GM19023 (cell line): ENCODE measurements at regions not wholly inside any gene's neighbourhood (a gene's known extent, or its start where the extent isn't known, plus 50 kb on each side); places are given as distances from the start of the nearest gene placed in this dataset.

Source experiments
- ATAC-seq: cut with Tn5 transposase; IDR thresholded peaks from one replicate; pipeline ENCODE4 v1.9.1; 2021; ENCODE audit warnings: mild to moderate bottlenecking, moderate library complexity; ENCODE audit not compliant: unreplicated experiment

GRCh38 chr6:11332463-11332862, 100.0 kb upstream of the NEDD9 start:
- no peak for ATAC-seq

- ATAC-seq = no peak
Observed at GRCh38 chr6:11331111-11331510, 98.6 kb upstream of the NEDD9 start.

GRCh38 chr6:11330413-11330760, 97.9 kb upstream of the NEDD9 start:
- ATAC-seq = no peak

- ATAC-seq = no peak
Observed at GRCh38 chr6:11329726-11330412, 97.4 kb upstream of the NEDD9 start.

- no peak for ATAC-seq
Observed at GRCh38 chr6:11328613-11329247, 96.3 kb upstream of the NEDD9 start.

- ATAC-seq = no peak
Observed at GRCh38 chr6:11327961-11328360, 95.5 kb upstream of the NEDD9 start.

- ATAC-seq = no peak
Observed at GRCh38 chr6:11326116-11326515, 93.6 kb upstream of the NEDD9 start.

GRCh38 chr6:11324453-11325015, 92.1 kb upstream of the NEDD9 start:
- ATAC-seq = peak; percentile 80

- ATAC-seq = no peak
Observed at GRCh38 chr6:11323666-11324452, 91.4 kb upstream of the NEDD9 start.

- no peak for ATAC-seq
Observed at GRCh38 chr6:11322252-11322885, 89.9 kb upstream of the NEDD9 start.

- no peak for ATAC-seq
Observed at GRCh38 chr6:11320914-11321597, 88.6 kb upstream of the NEDD9 start.

GRCh38 chr6:11318835-11319813, 86.7 kb upstream of the NEDD9 start:
- ATAC-seq = no peak

GRCh38 chr6:11317885-11318771, 85.7 kb upstream of the NEDD9 start:
- peak; percentile 79 for ATAC-seq

GRCh38 chr6:11315743-11316437, 83.4 kb upstream of the NEDD9 start:
- no peak for ATAC-seq

GRCh38 chr6:11313207-11313606, 80.7 kb upstream of the NEDD9 start:
- ATAC-seq = no peak

GRCh38 chr6:11311970-11312369, 79.5 kb upstream of the NEDD9 start:
- ATAC-seq = no peak

GRCh38 chr6:11309947-11310665, 77.6 kb upstream of the NEDD9 start:
- ATAC-seq = no peak
